Right renal cortex interstitium (tissue), 3 donors: ENCODE measurements at regions not wholly inside any gene's neighbourhood (a gene's known extent, or its start where the extent isn't known, plus 50 kb on each side); places are given as distances from the start of the nearest gene placed in this dataset.

Source experiments
- DNase-seq, 3 donors: peaks; one replicate each; pipeline ENCODE4 v3.0.0-alpha.2; 2013; ENCODE audit warnings: low read depth in 3 of 3, low spot score in 2 of 3

GRCh38 chr6:121809211-121809610 is 373.8 kb downstream of the GJA1 start:
- DNase-seq = no peak

GRCh38 chr6:121810158-121811032 is 374.9 kb downstream of the GJA1 start:
- DNase-seq = no peak

GRCh38 chr6:121811106-121811505 is 375.7 kb downstream of the GJA1 start:
- no peak for DNase-seq

DNA sequence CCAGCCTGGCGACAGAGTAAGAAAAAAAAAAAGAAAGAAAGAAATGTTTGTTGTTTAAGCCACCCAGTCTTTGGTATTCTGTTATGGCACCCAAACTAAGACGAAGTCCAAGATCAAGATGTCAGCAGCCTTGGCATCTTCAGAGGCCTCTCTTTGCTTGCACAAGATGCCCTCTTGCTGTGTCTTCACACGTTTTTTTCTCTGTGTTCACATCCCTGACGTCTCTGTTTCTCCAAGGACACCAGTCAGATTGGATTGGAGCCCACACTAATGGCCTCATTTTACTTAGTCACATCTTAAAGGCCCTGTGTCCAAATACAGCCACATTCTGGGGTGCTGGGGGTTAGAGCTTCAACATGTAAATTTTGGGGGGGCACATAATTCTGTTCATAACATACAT is 380.9 kb downstream of the GJA1 start:
- no peak for DNase-seq

DNA sequence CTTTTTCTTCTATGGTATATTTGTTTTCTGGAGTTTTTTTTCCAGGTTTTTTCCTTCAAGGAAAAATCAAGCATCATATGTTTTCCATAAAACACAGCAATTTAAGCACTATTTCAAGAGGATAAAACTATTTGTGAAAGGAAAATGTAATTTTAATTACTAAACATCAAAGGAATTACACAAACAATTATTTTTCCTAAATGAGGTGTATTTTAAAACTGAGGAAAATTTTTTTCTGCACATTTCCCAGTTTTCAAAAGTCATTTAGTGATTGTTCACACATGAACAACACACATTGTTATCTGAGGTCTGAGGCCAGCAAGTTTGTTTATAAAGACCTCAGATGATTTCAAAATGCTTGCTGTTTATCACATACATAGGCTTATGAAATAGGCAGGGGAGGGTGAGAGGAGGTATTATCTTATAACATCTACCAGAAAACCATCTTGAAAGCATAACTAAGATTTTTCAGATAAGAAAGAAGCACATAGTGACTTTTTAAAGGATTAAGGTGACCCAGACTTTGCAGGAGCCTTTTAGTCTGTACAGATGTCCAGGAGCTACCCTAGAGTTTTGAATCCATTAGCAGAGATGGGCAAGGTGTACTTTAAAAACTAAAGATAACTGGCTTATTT is 381.6 kb downstream of the GJA1 start:
- no peak for DNase-seq

GRCh38 chr6:121823437-121823851 is 388.0 kb downstream of the GJA1 start:
- DNase-seq = no peak

- DNase-seq = no peak
Observed at GRCh38 chr6:121826156-121826810, 390.8 kb downstream of the GJA1 start.

GRCh38 chr6:121828146-121828886 is 392.9 kb downstream of the GJA1 start:
- no peak for DNase-seq

DNA sequence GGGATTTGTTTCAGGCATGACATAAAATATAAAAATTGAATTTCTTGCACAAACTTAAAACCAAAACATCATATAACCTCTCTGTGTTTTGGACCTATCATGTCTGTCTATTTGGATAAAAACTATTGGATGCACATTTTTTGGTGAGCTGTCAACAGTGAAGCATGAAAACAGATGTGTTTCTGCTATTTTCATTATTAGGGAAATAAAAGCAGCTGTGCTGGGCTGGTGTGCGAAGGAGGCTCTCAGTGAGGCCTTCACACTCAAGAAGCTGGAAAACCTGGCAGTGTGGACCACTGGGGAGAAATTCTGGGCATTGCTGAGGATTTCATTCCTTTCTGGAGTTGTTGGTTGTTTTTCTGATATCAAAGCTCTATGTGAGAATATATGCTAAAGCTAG is 395.3 kb downstream of the GJA1 start:
- DNase-seq = no peak

DNA sequence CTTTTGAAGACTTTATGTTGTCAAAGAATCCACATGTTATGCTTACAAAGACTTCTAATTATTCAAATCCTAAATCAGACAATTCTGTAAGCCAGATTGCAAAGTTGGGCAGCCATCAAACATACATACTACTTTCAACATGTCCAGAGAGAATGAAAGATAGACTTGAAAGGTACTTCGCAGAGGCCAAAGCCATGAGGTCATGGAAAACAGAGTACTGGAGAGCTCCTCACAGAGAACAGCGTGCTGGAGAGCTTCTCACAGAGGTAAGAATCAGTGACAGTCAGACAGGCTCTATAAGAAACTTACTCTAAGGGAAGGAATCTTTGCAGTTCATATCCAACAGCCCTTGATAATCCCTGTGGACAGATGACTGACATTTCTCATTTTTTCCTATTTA is 400.2 kb downstream of the GJA1 start:
- no peak for DNase-seq

DNA sequence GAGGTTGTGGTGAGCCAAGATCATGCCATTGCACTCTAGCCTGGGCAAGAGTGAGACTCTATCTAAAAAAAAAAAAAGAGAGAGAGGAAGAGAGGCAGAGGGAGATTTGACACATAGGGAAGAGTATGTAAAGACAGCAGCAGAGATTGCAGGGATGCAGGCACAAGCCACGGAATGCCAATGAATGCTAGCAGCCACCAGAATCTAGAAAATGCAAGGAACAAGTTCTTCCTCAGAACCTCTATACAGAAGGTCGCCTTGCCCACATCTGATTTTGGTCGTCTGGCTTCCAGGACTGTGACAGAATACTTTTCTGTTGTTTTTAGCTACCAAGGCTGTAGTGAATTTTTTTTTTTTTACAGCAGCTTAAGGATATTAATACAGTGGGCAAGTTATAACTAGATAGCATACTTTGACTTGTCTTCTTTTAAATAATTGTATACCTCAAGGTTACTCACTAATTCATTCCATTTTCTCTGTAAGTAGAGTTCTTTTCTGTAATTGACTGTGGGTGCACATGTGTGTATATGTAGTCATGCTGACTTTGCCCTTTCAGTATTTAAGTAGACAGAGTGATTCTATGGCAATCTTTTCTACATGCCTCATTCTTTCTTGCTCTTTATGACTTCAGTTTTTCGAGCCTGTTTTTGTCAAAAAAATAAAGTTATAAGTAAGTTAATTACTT is 402.2 kb downstream of the GJA1 start:
- DNase-seq = no peak

- DNase-seq = no peak
Observed at GRCh38 chr6:121838842-121839241, 403.4 kb downstream of the GJA1 start.

DNA sequence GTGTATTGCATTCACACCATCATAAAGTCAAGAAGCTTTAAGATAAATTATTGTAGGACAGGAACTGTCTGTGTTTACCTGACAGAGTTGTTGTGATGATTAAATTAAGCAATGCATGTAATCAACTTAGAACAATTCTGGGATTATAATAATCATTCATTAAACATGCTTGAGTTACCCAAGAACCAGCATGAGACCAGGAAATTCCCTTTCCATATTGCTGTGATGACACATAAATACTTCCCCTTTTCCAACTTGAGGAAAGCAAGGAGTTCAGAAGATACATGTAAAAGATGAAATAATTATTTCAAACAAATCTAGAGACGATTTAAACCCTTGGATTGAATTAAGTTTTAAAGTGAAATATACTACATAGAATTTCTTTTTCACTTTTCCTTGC is 404.4 kb downstream of the GJA1 start:
- DNase-seq = no peak

DNA sequence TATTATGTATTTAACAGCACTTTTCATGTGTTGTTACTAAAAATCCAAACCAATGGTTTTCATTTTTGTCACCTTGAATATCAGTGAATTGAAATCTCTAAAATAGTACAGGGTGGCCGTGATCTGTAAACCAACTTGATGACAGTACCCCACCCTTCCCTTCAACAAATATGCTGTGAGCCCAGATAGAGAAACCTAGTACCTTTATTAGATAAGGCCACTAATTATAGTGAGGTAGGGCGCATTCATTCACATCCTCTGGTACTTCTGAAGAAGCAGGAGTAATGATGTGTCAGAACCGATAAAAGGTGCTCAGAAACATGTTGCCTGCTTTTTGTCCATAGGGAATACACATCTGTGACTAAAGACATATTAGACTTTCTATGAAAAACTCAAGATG is 409.5 kb downstream of the GJA1 start:
- DNase-seq = no peak

- no peak for DNase-seq
Observed at GRCh38 chr6:121847806-121848522, 412.5 kb downstream of the GJA1 start.

DNA sequence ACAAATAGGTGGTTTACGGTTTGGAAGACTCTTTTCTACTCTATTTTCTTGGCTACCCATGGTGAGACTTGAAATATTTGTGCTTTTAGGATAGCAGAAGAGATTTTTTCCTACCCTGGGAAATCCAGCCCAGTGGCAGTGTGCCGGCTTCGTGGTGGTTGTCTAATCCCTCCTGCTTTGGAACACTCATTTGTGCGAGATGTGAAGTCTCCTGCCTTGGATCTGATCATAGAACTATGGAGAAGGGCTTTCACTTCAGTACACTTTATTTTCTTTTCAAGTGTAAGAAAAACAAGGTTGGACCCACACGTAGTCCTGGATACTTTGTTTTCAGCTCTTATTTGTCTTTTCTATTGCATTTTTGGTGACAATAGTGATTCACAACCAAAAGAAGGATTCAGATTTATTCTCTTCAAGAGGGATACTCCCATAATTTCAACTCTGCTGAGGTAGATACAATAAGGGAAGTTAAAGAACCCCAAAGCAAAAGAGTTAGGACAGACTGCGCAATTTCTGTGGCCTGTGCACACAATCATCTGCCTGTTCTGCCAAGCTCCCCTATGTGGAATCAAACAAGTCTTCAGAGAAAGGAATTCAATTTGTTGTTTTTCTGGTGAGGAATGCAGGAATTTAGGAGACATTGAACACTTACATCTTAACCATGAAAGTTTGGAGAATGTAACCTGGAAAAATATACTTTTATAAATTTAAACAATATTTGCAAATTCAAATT is 413.2 kb downstream of the GJA1 start:
- DNase-seq = no peak

GRCh38 chr6:121849477-121849876 is 414.0 kb downstream of the GJA1 start:
- DNase-seq = peak; percentile 38 to 51 (median 51)

- DNase-seq = no peak
Observed at GRCh38 chr6:121851056-121851455, 415.6 kb downstream of the GJA1 start.

- DNase-seq = no peak
Observed at GRCh38 chr6:121853686-121854085, 418.2 kb downstream of the GJA1 start.
